ENCODE measurements at regions not wholly inside any gene's neighbourhood (a gene's known extent, or its start where the extent isn't known, plus 50 kb on each side); places are given as distances from the start of the nearest gene placed in this dataset.

DNA sequence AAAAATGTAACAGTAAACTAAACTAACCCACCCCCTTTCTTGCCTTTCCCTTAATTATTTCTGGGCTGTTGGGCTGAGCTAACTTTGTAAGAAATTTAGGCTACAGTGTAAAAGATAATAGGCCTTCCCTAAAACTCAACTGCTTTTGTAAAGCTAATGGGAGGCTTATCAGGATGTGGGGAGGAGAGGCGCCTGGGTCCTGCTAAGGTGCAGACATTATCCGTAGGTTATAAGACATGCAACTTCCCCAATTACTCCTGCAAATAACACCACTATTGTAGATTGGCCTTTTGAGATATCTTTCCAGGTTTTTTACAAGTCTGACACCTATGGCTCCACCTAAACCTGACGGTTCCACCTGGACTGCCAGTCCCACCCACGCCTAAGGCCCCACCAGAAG lies 88.3 kb downstream of the NPAP1 start:
- no peak for ATAC-seq (ENCODE audit: low read depth)
- POLR2A ChIA-PET, result no interaction called here

DNA sequence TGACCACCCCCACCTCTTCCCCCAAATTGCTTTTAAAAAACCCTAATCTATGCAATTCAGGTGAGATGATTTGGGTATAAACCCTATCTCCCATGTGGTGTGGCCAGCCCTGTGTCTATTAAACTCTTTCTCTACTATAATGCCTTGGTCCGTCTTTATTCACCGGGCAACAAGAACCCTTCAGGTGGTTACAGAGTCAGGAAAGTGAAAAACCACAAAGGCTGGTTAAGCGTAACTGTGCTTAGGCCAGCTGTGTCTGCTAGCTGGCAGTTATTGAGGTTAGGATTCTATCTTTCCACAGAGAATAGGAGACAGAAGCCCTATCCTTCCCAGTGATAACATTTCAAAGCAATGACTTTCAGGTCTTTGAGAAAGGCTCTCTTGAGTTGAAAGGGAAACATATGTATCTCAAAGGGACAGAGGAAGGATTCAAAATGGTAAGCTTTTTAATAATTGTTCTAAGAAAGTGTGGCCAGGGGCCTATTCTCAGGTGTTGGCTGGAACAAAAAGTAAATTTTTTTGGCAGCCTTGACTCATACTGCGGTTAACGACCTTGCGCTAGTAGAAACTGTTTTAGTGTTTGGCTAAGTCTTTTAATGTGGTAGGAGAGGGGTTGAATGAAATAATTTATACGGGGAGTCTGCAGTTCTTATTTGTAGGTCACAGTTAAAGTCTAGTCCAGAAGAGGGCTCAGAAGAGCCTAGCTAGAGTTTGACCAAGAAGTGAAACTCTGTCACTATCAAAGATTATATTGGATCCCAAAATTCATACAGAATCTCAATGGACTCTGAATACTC lies 89.0 kb downstream of the NPAP1 start:
- no peaks in the 10 kb centered on the region for H3K27me3 Mint-ChIP-seq
- no peak for DNase-seq
- no peak for ATAC-seq (ENCODE audit: low read depth)
- no peak overlapping the region for H3K27ac ChIP-seq (ENCODE audit: low read length in 2 of 2)
- ChIA-PET CTCF (no interaction called here), POLR2A (no interaction called here)
- H3K4me3 ChIP-seq (ENCODE audit: control extremely low read depth in 1 of 5, extremely low read depth in 1 of 5, insufficient read depth in 1 of 5, low read depth in 2 of 5, low read length in 4 of 5), result no peak overlapping the region
- no peaks in the 10 kb centered on the region for H4K20me1 ChIP-seq (ENCODE audit: control insufficient read depth, insufficient read depth, low read length, poor library complexity, severe bottlenecking)
- H3K4me2 ChIP-seq (replicated peaks; ENCODE audit: low read depth, low read length, poor library complexity, severe bottlenecking), result no peak overlapping the region
- no peaks in the 10 kb centered on the region for H3K79me2 ChIP-seq (ENCODE audit: control insufficient read depth, insufficient read depth, low read length)
- H3K4me1 ChIP-seq (ENCODE audit: control insufficient read depth in 2 of 2, insufficient read depth in 2 of 2, low read length in 2 of 2), result no peaks in the 10 kb centered on the region
- H3K4me3 Mint-ChIP-seq, result no peak overlapping the region
- H3K4me1 Mint-ChIP-seq, result no peaks in the 10 kb centered on the region
- peaks cover 0 to 3% (median 2%) of the 10 kb centered on the region in 3 donors for H3K9me3 ChIP-seq (ENCODE audit: control extremely low read depth in 1 of 3, control insufficient read depth in 2 of 3, insufficient read depth in 1 of 3, low read length in 2 of 3)
- H3K36me3 ChIP-seq (replicated peaks in 1 of 2; ENCODE audit: control extremely low read depth in 1 of 2, control insufficient read depth in 1 of 2, extremely low read depth in 1 of 2, insufficient read depth in 2 of 2, low read length in 1 of 2), result no peaks in the 10 kb centered on the region
- TF ChIP-seq, protein P1, sequence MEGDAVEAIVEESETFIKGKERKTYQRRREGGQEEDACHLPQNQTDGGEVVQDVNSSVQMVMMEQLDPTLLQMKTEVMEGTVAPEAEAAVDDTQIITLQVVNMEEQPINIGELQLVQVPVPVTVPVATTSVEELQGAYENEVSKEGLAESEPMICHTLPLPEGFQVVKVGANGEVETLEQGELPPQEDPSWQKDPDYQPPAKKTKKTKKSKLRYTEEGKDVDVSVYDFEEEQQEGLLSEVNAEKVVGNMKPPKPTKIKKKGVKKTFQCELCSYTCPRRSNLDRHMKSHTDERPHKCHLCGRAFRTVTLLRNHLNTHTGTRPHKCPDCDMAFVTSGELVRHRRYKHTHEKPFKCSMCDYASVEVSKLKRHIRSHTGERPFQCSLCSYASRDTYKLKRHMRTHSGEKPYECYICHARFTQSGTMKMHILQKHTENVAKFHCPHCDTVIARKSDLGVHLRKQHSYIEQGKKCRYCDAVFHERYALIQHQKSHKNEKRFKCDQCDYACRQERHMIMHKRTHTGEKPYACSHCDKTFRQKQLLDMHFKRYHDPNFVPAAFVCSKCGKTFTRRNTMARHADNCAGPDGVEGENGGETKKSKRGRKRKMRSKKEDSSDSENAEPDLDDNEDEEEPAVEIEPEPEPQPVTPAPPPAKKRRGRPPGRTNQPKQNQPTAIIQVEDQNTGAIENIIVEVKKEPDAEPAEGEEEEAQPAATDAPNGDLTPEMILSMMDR (IDR thresholded peaks at IDR 0.05), result no peak
- TF ChIP-seq EZH2 (IDR thresholded peaks at IDR 0.05; ENCODE audit: borderline replicate concordance, insufficient read depth, low read depth, low read length, poor library complexity, severe bottlenecking), result no peak
- H3K27ac Mint-ChIP-seq, result no peak overlapping the region
- intact Hi-C loops (cut with micrococcal nuclease), result no loop called here
- H3K9me3 Mint-ChIP-seq (ENCODE audit: insufficient read depth), result peaks cover 4% of the 10 kb centered on the region
- no peaks in the 10 kb centered on the region for H3K27me3 ChIP-seq (replicated peaks in 1 of 4; ENCODE audit: control extremely low read depth in 1 of 4, control insufficient read depth in 3 of 4, insufficient read depth in 4 of 4, low read length in 3 of 4)
- no peak overlapping the region for H3K9ac ChIP-seq (ENCODE audit: low read length)
- no peak overlapping the region for H2AFZ ChIP-seq (ENCODE audit: insufficient read depth, low read depth, low read length, poor library complexity, severe bottlenecking)
- 69% methylated on average over 5 of the region's 7 CpGs for WGBS (ENCODE audit: insufficient coverage)

More for the DNA sequence above, 88.3 kb downstream of the NPAP1 start:
- TF ChIP-seq EZH2 (IDR thresholded peaks at IDR 0.05; ENCODE audit: borderline replicate concordance, insufficient read depth, low read depth, low read length, poor library complexity, severe bottlenecking), result no peak
- TF ChIP-seq, protein P1 (IDR thresholded peaks at IDR 0.05), result no peak
- H3K27me3 Mint-ChIP-seq, result no peaks in the 10 kb centered on the region
- no peaks in the 10 kb centered on the region for H3K9me3 Mint-ChIP-seq (ENCODE audit: insufficient read depth)
- H3K4me1 Mint-ChIP-seq, result no peaks in the 10 kb centered on the region
- H3K36me3 ChIP-seq (replicated peaks in 1 of 2; ENCODE audit: control extremely low read depth in 1 of 2, control insufficient read depth in 1 of 2, extremely low read depth in 1 of 2, insufficient read depth in 2 of 2, low read length in 1 of 2), result no peaks in the 10 kb centered on the region
- intact Hi-C loops (cut with micrococcal nuclease), result no loop called here
- CTCF ChIA-PET, result no interaction called here
- no peak for DNase-seq
- H3K9ac ChIP-seq (ENCODE audit: low read length), result no peak overlapping the region
- H2AFZ ChIP-seq (ENCODE audit: insufficient read depth, low read depth, low read length, poor library complexity, severe bottlenecking), result no peak overlapping the region
- H3K4me2 ChIP-seq (replicated peaks; ENCODE audit: low read depth, low read length, poor library complexity, severe bottlenecking), result no peak overlapping the region
- H3K4me1 ChIP-seq (ENCODE audit: control insufficient read depth in 2 of 2, insufficient read depth in 2 of 2, low read length in 2 of 2), result no peaks in the 10 kb centered on the region
- no peaks in the 10 kb centered on the region for H3K27me3 ChIP-seq (replicated peaks in 1 of 4; ENCODE audit: control extremely low read depth in 1 of 4, control insufficient read depth in 3 of 4, insufficient read depth in 4 of 4, low read length in 3 of 4)
- no peak overlapping the region for H3K27ac ChIP-seq (ENCODE audit: low read length in 2 of 2)
- no peaks in the 10 kb centered on the region for H3K79me2 ChIP-seq (ENCODE audit: control insufficient read depth, insufficient read depth, low read length)
- H3K9me3 ChIP-seq (ENCODE audit: control extremely low read depth in 1 of 3, control insufficient read depth in 2 of 3, insufficient read depth in 1 of 3, low read length in 2 of 3), result peaks cover 0 to 3% (median 2%) of the 10 kb centered on the region in 3 donors
- 50% methylated on average over 2 of the region's 4 CpGs for WGBS (ENCODE audit: insufficient coverage)
- no peak overlapping the region for H3K4me3 Mint-ChIP-seq
- H3K27ac Mint-ChIP-seq, result no peak overlapping the region
- no peaks in the 10 kb centered on the region for H4K20me1 ChIP-seq (ENCODE audit: control insufficient read depth, insufficient read depth, low read length, poor library complexity, severe bottlenecking)
- H3K4me3 ChIP-seq (ENCODE audit: control extremely low read depth in 1 of 5, extremely low read depth in 1 of 5, insufficient read depth in 1 of 5, low read depth in 2 of 5, low read length in 4 of 5), result no peak overlapping the region
